CD4-positive, alpha-beta T cell treated with Interleukin-10 for 1 hour (primary cell): ENCODE measurements at regions not wholly inside any gene's neighbourhood (a gene's known extent, or its start where the extent isn't known, plus 50 kb on each side); places are given as distances from the start of the nearest gene placed in this dataset.
"Not testable (repeated sequence)": the region's sequence is repeated elsewhere in the genome, so short reads cannot be mapped to it uniquely, and the experiment has no call there.

ENCODE experiments used
- DNase-seq: peaks from one replicate; pipeline ENCODE4 v3.0.0-alpha.2; 2020

- no peak for DNase-seq
Measured at GRCh38 chr6:141752677-141753076, 380.0 kb upstream of the GJE1 start.

DNA sequence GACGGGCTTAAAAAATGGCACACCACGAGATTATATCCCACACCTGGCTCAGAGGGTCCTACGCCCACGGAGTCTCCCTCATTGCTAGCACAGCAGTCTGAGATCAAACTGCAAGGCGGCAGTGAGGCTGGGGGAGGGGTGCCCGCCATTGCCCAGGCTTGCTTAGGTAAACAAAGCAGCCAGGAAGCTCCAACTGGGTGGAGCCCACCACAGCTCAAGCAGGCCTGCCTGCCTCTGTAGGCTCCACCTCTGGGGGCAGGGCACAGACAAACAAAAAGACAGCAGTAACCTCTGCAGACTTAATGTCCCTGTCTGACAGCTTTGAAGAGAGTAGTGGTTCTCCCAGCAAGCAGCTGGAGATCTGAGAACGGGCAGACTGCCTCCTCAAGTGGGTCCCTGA lies 386.4 kb upstream of the GJE1 start:
- DNase-seq = not testable (repeated sequence)

GRCh38 chr6:141744971-141745370 lies 387.8 kb upstream of the GJE1 start:
- no peak for DNase-seq

- no peak for DNase-seq
Measured at GRCh38 chr6:141744194-141744925, 388.4 kb upstream of the GJE1 start.

DNA sequence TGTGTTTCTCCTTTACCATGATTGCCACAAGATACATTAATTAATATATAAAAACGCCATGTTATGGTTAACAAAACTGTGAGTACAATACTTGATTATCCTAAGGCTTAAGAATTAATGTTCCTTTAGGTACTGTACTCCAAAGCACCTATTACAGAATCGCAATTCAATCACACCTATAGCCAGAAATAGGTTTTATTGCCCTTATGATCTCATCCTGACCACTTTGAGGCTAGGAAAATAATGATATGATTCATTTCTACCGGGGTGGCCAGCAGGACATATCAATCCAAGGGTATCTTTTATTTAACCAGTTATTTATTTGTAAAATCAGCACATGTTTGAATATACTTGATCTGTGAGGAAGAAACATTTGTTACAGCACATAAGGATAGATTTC lies 396.6 kb upstream of the GJE1 start:
- no peak for DNase-seq

- no peak for DNase-seq
Measured at GRCh38 chr6:141735126-141735525, 397.6 kb upstream of the GJE1 start.

DNA sequence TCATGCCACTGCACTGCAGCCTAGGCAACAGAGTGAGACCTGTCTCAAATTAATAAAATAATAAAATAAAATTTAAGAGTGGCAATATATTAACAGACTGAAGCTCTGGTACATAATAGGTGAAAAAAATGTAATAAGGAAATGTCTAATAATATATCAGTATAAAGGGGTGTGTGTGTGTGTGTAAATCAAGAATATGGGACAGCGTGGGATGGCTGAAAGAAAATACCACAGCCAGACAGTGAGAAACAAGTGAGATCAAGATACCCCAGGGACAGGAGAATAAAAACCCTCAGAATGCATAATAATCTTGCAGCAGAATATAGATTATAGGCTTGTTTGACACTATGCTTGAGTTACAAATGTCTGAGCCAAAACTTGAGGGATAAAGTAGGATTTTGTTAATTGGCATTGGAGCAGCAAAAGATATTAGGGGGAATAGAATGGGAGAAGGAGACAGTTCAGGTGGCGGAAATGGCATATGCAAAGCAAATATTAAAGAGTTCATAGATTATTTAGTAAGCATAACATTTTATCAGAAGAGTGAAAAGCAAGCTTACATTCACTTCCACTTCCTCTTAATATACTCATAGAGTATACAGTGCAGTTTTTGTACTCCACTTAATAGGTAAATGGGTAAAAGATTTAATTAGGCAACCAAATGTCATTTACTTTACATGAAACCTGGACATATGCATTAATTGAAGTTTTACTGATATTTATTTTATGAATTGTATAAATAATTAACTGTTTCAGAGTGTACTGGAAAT lies 398.5 kb upstream of the GJE1 start:
- DNase-seq = no peak

- DNase-seq = no peak
Measured at GRCh38 chr6:141729146-141729545, 403.6 kb upstream of the GJE1 start.

DNA sequence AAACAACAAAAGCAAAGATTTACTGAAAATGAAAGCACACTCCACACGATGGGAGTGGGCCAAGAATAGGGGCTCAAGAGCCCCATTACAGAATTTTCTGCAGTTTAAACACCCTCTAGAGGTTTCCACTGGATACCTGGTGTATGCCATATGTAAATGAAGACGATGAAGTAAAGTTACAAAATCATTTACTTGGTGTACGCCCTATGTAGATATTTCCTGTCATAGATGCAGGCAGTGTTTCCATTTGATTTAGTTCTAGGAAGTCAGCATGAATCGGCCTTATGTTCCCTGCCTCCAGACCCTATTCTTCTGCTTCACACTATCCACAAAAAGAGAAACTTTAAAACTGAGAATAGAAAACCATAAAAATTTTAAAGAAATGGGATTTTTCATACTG lies 404.4 kb upstream of the GJE1 start:
- DNase-seq = no peak

- no peak for DNase-seq
Measured at GRCh38 chr6:141726248-141726647, 406.5 kb upstream of the GJE1 start.

GRCh38 chr6:141724731-141725130 lies 408.0 kb upstream of the GJE1 start:
- no peak for DNase-seq

DNA sequence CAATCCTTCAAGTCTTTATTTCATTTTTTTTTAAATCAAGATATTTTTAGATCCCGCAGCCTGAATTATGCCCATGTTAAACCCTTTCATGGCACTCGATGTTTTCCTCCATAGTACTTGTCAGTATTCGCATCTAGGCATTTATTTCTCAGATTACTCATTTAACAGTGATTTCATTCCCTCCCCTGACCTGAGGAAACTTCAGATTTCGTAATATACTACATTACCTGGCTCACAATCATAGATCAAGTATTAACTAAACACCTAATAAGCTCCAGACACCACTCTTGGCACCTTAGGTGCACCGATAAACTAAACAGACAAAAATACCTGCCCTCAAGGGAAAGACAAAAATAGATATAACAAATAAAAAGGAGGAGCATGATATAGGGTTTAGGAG lies 413.2 kb upstream of the GJE1 start:
- no peak for DNase-seq

DNA sequence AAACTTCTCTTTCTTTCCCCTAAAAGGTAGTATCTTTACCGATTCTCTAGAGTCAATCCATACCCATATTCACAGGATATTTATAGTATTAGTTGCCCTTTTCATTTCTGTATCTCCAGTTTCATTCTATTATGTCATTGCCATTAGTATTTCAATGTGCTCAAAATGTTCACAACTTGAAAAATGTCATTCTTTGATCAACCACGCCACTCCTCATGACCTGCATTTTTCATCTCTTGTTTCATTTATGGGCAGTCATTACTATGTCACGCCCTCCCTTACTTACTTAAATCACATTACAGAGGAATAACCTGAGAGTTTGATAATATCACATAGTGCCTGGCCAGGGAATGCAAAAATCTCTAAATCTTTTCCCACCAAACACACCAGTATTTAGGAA lies 427.3 kb upstream of the GJE1 start:
- no peak for DNase-seq

GRCh38 chr6:141704151-141704550 lies 428.6 kb upstream of the GJE1 start:
- DNase-seq = no peak

GRCh38 chr6:141701732-141702131 lies 431.0 kb upstream of the GJE1 start:
- DNase-seq = no peak

DNA sequence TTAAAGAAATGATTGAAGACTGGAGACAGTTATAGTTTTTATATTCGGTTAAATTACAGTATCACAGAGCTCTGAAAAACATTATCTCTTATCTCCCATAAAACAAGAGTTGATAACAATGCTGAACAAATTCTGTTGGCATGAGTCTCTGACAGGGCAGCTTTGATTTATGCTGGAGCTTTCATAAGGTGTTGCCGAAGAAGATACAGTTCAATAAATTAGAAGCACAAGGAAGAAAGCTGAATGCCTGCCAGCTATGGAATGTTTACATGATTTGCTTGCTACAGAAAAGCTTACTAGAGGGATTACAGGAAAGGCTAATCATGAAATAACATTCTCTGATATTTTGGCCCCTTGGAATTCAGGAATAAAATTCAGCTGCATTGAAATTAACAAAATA lies 431.9 kb upstream of the GJE1 start:
- DNase-seq = no peak

DNA sequence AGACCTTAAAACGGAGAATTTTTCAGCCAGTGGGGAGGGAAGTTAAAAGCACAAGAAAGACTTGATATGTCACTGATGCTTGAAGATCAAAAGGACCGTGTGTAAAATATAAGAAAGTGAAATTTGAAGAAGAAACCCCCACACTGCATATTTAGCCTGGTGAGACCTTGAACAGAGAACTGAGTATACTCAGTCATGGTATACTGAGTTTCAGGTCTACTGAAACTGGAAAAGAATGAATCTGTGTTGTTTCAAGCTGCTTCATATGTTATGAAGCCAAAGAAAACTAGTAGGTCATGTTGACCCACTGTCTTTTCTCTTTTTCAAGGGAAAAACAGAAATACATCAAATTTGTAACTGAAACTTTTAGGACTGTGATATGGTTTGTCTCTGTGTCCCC lies 443.8 kb upstream of the GJE1 start:
- no peak for DNase-seq

GRCh38 chr6:141685416-141685815 lies 447.3 kb upstream of the GJE1 start:
- DNase-seq = no peak

DNA sequence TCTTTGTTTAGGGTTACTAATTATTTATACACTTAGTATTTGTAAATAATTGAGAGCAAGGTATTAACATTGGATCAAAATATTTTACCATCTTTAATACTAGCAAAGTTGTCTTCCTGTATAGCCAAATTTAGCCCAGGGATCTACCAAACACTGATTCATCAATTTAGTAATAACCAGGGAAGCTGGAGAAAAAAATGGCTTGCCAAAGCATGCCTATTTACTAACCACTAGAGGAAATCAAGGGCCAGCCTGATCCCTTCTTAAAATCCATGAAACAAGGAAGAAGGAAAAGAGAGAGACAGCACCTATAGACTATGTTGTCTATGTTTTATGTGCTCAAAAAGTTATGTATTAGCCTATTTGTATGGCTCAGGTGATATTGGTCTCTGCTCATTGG lies 450.3 kb upstream of the GJE1 start:
- no peak for DNase-seq

GRCh38 chr6:141677598-141678211 lies 455.0 kb upstream of the GJE1 start:
- peak; percentile 46 for DNase-seq

DNA sequence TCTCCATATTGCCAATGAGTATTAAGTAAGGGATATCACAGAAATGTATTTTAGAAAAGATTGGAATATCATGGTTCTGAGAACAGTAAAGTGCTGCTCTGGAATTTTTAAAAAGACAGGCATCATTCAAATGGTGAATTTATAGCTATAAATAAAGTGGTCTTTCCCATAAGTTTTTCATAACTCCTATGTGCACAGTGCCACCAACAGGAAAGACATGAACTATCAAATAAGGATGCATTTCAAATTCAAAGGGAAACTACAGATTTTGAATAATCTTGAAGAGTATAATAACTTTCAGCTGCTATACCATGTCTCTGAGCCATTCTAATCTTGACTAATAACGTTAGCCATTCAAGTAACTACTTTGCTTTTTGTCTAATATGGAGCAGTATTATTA lies 456.8 kb upstream of the GJE1 start:
- no peak for DNase-seq

DNA sequence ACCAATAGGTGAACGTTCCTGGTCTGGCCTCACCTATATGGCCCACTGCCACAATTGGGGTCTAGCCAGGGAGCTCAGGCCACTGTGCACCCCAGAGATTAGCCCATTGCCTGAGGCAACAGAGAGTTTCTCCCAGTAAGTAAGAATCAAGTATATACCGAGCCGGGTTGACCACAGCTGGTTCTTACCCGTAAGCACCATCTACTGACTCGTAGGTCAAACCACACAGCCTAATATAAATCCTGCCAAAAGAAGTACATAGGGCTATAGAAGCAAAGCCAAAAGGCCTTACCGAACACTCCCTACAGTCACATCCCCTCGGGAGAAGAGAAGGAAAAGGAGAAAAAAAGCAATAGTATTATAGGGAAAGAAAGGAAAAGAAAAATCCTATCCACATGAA lies 463.6 kb upstream of the GJE1 start:
- no peak for DNase-seq

- DNase-seq = no peak
Measured at GRCh38 chr6:141667580-141668309, 465.0 kb upstream of the GJE1 start.

DNA sequence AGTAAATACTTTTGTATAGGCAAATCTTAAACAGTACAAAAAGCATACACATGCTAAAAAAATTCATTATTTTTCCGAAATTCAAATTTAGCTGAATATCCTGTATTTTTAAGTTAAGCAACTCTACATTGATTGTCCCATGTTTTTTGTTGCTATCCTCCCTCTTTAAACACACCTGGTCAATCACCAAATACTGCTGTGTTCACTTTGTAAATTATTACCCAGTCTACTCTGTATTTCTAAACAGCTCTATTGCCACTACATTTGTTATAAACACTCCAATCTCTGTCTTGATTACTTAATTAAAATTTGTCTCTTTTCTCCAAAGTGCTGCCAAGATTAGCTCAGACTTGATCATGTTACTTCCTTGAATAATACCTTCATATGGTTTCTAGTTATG lies 466.5 kb upstream of the GJE1 start:
- DNase-seq = no peak
